GM12878 (cell line): ENCODE measurements at regions not wholly inside any gene's neighbourhood (a gene's known extent, or its start where the extent isn't known, plus 50 kb on each side); places are given as distances from the start of the nearest gene placed in this dataset.

ENCODE experiments used
- ATAC-seq: fragments of 200-7000 bp; cut with Tn5 transposase; 3 replicates; pipeline ENCODE4 v1.9.1; 2020; ENCODE audit warnings: mild to moderate bottlenecking, moderate library complexity
- BruUV-seq: library from RNA; stranded (reverse); fragments of 400-500 nt; replicated peaks from 2 replicates; lab custom pipeline; 2021; lab: Mats Ljungman, UMichigan
- CTCF ChIA-PET: fragments of 300-600 bp; sonication (Branson Sonifier 250); formaldehyde crosslinking; extraction: SDS; loops from one replicate; lab custom pipeline; 2021; ENCODE audit warnings: inconsistent platforms; lab: Yijun Ruan, JAX
- POLR2A ChIA-PET: fragments of 350-600 bp; formaldehyde crosslinking; extraction: SDS; loops from one replicate; lab custom pipeline; 2021; ENCODE audit warnings: inconsistent platforms; lab: Charles Lee
- RAD21 ChIA-PET: fragments of 300-600 bp; sonication (Branson Sonifier 250); formaldehyde crosslinking; loops from one replicate; lab custom pipeline; 2023; ENCODE audit warnings: antibody characterized with exemption; ENCODE audit not compliant: unreplicated experiment; lab: Charles Lee
- SMC1A ChIA-PET: fragments of 300-600 bp; sonication (Branson Sonifier 250); formaldehyde crosslinking; loops from one replicate; lab custom pipeline; 2023; ENCODE audit not compliant: unreplicated experiment, uncharacterized antibody; lab: Charles Lee
- DNase-seq: peaks from one replicate; pipeline ENCODE4 v3.0.0-alpha.2; 2011; ENCODE audit warnings: low read depth, low spot score
- FAIRE-seq: peaks from 3 replicates; lab custom pipeline; 2011; peaks lifted over from hg19 to GRCh38; lab: Jason Lieb, UNC
- H2AFZ ChIP-seq: 2 replicates; pipeline ENCODE4 v1.6.0; 2011; ENCODE audit warnings: low read depth, low read length, control low read depth; ENCODE audit not compliant: control insufficient read depth
- H3K27ac ChIP-seq: 2 replicates; pipeline ENCODE4 v1.5.1; 2011; ENCODE audit warnings: control low read depth; ENCODE audit not compliant: control insufficient read depth, insufficient read depth
- H3K27me3 ChIP-seq, 2 experiments: replicated peaks in 1 of 2; 2 replicates each; pipeline versions ENCODE4 v1.6.0 to v1.6.1; 2011; ENCODE audit warnings: low read length in 1 of 2; ENCODE audit not compliant: control insufficient read depth in 2 of 2, insufficient read depth in 2 of 2
- H3K36me3 ChIP-seq, 2 experiments: 2 replicates each; pipeline ENCODE4 v1.5.1; 2011; ENCODE audit warnings: low read length in 1 of 2; ENCODE audit not compliant: control insufficient read depth in 2 of 2, insufficient read depth in 2 of 2
- H3K4me1 ChIP-seq: 2 replicates; pipeline ENCODE4 v1.6.1; 2011; ENCODE audit warnings: mild to moderate bottlenecking, low read length, moderate library complexity, mixed read lengths; ENCODE audit not compliant: control insufficient read depth, insufficient read depth
- H3K4me2 ChIP-seq: 2 replicates; pipeline ENCODE4 v1.6.0; 2011; ENCODE audit warnings: control low read depth; ENCODE audit not compliant: control insufficient read depth, insufficient read depth
- H3K4me3 ChIP-seq: fragments of 200-600 bp; sonication (generic); 2 replicates; pipeline ENCODE4 v1.5.1; 2016
- H3K79me2 ChIP-seq: 2 replicates; pipeline ENCODE4 v1.6.0; 2011; ENCODE audit warnings: low read length; ENCODE audit not compliant: control insufficient read depth, insufficient read depth
- H3K9ac ChIP-seq: 2 replicates; pipeline ENCODE4 v1.8.0; 2011; ENCODE audit warnings: low read length, control low read depth, mixed read lengths; ENCODE audit not compliant: control insufficient read depth, insufficient read depth
- H3K9me3 ChIP-seq: replicated peaks from 3 replicates; pipeline ENCODE4 v1.5.1; 2011; ENCODE audit warnings: mild to moderate bottlenecking, low read length; ENCODE audit not compliant: control insufficient read depth, insufficient read depth
- H4K20me1 ChIP-seq: 2 replicates; pipeline ENCODE4 v1.6.0; 2011; ENCODE audit not compliant: control insufficient read depth, insufficient read depth
- CEBPB ChIP-seq, 2 experiments: fragments of 150-350 bp in 1 of 2; IDR thresholded peaks; 2 replicates each; pipeline ENCODE4 v1.6.1; 2012 to 2014; ENCODE audit warnings: low read depth in 2 of 2, low read length in 2 of 2, borderline replicate concordance in 1 of 2, inconsistent platforms in 1 of 2
- MTA2 ChIP-seq: fragments of 450-650 bp; IDR thresholded peaks from 2 replicates; pipeline ENCODE4 v1.6.1; 2016; ENCODE audit warnings: low read depth, mild to moderate bottlenecking, moderate library complexity
- NR2C2 ChIP-seq: IDR thresholded peaks from 2 replicates; pipeline ENCODE4 v1.6.1; 2011; ENCODE audit warnings: borderline replicate concordance, low read depth; ENCODE audit not compliant: control insufficient read depth, insufficient read length
- SP1 ChIP-seq: IDR thresholded peaks from one replicate; pipeline ENCODE4 v1.6.1; 2011; ENCODE audit warnings: low read depth, low read length
- WGBS: methylation state at CpG from one replicate; pipeline ENCODE4 v1.1.6; 2016; ENCODE audit warnings: low lambda C conversion rate; ENCODE audit not compliant: insufficient replicate concordance, insufficient coverage; ENCODE audit errors: missing lambda C conversion rate; 5-methylcytosine and 5-hydroxymethylcytosine counted together
- in situ Hi-C: fragments of 300-500 bp; cut with MboI; formaldehyde crosslinking; loops from 9 replicates; pipeline ENCODE4 v1.14.3; 2018; ENCODE audit warnings: mixed read lengths
- intact Hi-C: fragments of 100-400 bp; cut with micrococcal nuclease; formaldehyde crosslinking; loops from one replicate; pipeline ENCODE4 v1.14.2; 2022; ENCODE audit not compliant: unreplicated experiment

DNA sequence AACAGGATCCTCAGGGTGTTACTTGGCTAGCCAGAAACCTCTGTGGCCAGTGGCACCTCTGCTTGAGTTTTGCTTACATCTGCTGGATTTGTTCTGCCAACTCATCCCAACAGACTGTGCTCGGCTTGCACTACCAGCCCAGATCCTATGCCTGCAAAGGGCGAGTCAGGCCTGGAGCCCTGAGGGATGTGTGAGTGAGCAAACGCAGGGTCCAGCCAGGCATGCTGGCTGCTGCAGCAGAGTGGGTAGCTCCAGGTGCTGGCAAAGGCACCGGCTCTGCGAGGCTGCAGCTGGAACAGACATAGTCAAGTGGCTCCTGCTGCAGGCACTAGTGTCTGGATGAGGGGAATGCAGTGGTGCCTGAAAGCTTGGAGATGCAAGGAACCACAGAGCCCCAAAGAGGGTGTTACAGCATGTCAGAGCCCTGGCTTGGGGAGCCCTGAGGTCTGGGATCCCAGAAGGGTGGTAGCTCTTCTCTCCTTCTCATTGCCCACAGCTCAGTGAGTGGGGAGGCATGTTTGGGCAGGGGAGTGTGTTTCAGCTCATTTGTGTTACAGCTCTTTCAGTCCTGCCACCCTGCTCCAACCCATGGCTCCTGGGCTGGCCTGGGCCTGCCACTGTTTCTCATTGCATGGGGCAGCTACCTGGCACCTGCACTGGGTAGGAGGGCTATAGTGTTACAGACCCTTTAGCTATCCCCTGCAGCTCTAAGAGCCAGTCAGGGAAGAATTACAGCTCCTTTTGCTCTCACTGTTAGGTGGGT is 332.6 kb downstream of the TAF11L14 start:
- ATAC-seq (no peak), FAIRE-seq (no peak), DNase-seq (no peak)
- Histone ChIP-seq H3K27me3 (no peaks in the 10 kb centered on the region), H3K4me1 (no peaks in the 10 kb centered on the region), H2AFZ (no peak overlapping the region), H3K4me3 (no peak overlapping the region), H3K9me3 (no peaks in the 10 kb centered on the region), H3K9ac (no peak overlapping the region), H3K36me3 (no peaks in the 10 kb centered on the region), H3K79me2 (no peaks in the 10 kb centered on the region), H3K4me2 (no peak overlapping the region), H3K27ac (no peak overlapping the region), H4K20me1 (no peaks in the 10 kb centered on the region)
- WGBS, result 27% methylated on average over 5 of the region's 5 CpGs
- BruUV-seq, result no TSS peak
- ChIA-PET POLR2A (no interaction called here), CTCF (no interaction called here), RAD21 (no interaction called here), SMC1A (no interaction called here)
- in situ Hi-C loops, result no loop called here
- intact Hi-C loops, result no loop called here
- no peak for TF ChIP-seq MTA2

DNA sequence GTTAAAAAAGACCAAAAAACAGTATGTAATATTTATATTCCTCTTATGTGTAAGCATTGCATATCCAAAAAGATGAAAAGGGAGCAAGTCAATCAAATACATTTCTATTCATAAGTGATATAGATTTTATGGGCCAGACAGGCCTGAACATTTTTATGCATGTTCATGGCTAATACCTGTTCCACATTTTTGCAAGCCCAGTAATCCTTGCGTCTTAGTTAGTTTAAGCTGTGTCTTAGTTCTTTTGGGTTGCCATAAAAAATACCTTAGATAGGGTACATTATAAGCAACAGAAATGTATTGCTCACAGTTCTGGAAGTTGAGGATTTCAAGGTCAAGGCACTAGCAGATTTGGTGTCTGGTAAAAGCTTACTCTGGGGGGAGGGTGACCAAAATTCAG is 342.1 kb downstream of the TAF11L14 start:
- CTCF ChIA-PET, result no interaction called here
- Histone ChIP-seq H3K4me1 (no peaks in the 10 kb centered on the region), H3K27me3 (no peaks in the 10 kb centered on the region), H3K9me3 (no peaks in the 10 kb centered on the region), H3K36me3 (no peaks in the 10 kb centered on the region), H4K20me1 (no peaks in the 10 kb centered on the region), H3K9ac (no peak overlapping the region)
- RAD21 ChIA-PET, result no interaction called here
- FAIRE-seq (no peak), DNase-seq (no peak)
- SMC1A ChIA-PET, result no interaction called here
- in situ Hi-C loops, result no loop called here
- TF ChIP-seq NR2C2 (no peak), SP1 (no peak), CEBPB (IDR thresholded peaks at IDR 0.05; ENCODE audit: borderline replicate concordance in 1 of 2, low read depth in 2 of 2, low read length in 2 of 2) (no peak)
- TF ChIP-seq, all 136 proteins: peak for 0
- no TSS peak for BruUV-seq
- intact Hi-C loops, result no loop called here
- Histone ChIP-seq H3K27ac (no peak overlapping the region), H3K79me2 (no peaks in the 10 kb centered on the region), H3K4me3 (no peak overlapping the region), H3K4me2 (no peak overlapping the region), H2AFZ (no peak overlapping the region)
- WGBS, result 93% methylated on average over 1 of the region's 1 CpG
- POLR2A ChIA-PET, result no interaction called here
- no peak for ATAC-seq
